Tibial nerve (tissue), 4 donors: ENCODE measurements at regions not wholly inside any gene's neighbourhood (a gene's known extent, or its start where the extent isn't known, plus 50 kb on each side); places are given as distances from the start of the nearest gene placed in this dataset.

Experiments used
- CTCF ChIP-seq, 5 experiments: fragments of 200-600 bp in 3 of 5; fragments of 450-650 bp in 2 of 5; sonication (generic) in 3 of 5; IDR thresholded peaks; one replicate each; pipeline ENCODE4 v1.5.1; 2016 to 2019; ENCODE audit warnings: antibody characterized with exemption in 5 of 5, mild to moderate bottlenecking in 3 of 5, moderate library complexity in 2 of 5
- EP300 ChIP-seq, 2 donors: sonication (generic); formaldehyde crosslinking; IDR thresholded peaks; one replicate each; pipeline ENCODE4 v1.6.1; 2017; ENCODE audit warnings: antibody characterized with exemption in 2 of 2, mild to moderate bottlenecking in 1 of 2
- POLR2A ChIP-seq, 2 donors: fragments of 450-650 bp; IDR thresholded peaks; one replicate each; pipeline ENCODE4 v1.6.1; 2017; ENCODE audit warnings: antibody characterized with exemption in 2 of 2, mild to moderate bottlenecking in 2 of 2, moderate library complexity in 2 of 2

GRCh38 chr2:145026456-145027455 is 506.8 kb upstream of the ZEB2 start:
- TF ChIP-seq POLR2A (IDR thresholded peaks at IDR 0.05) (no peak), CTCF (IDR thresholded peaks at IDR 0.05) (no peak), EP300 (IDR thresholded peaks at IDR 0.05) (no peak)
